HCT116 (cell line): ENCODE measurements at regions not wholly inside any gene's neighbourhood (a gene's known extent, or its start where the extent isn't known, plus 50 kb on each side); places are given as distances from the start of the nearest gene placed in this dataset.

Experiments
- ATAC-seq: fragments of 200-7000 bp; cut with Tn5 transposase; 2 replicates; pipeline ENCODE4 v1.9.1; 2020; ENCODE audit warnings: mild to moderate bottlenecking, moderate library complexity
- BruUV-seq: library from RNA; stranded (reverse); fragments of 400-500 nt; replicated peaks from 2 replicates; lab custom pipeline; 2021; lab: Mats Ljungman, UMichigan
- CTCF ChIA-PET: fragments of 300-600 bp; sonication (Branson Sonifier 250); formaldehyde crosslinking; loops from one replicate; lab custom pipeline; 2021; ENCODE audit warnings: antibody characterized with exemption; lab: Charles Lee
- POLR2A ChIA-PET: fragments of 300-600, 350-600 bp; sonication (Branson Sonifier 250); formaldehyde crosslinking; loops from one replicate; lab custom pipeline; 2021; ENCODE audit warnings: antibody characterized with exemption; lab: Charles Lee
- RAD21 ChIA-PET, 2 experiments: fragments of 300-600 bp; sonication (Branson Sonifier 250); formaldehyde crosslinking; loops; one replicate each; lab custom pipeline; 2023; ENCODE audit warnings: low total read pairs in 2 of 2; ENCODE audit not compliant: uncharacterized antibody in 2 of 2, unreplicated experiment in 2 of 2, low non-redundant PET in 1 of 2; lab: Charles Lee
- DNase-seq: peaks from one replicate; pipeline ENCODE4 v3.0.0-alpha.2; 2010; ENCODE audit warnings: low read depth, low spot score
- H2AFZ ChIP-seq: fragments of 200-600 bp; shearing (Covaris generic), sonication (generic); 2 replicates; pipeline ENCODE4 v1.6.1; 2017; ENCODE audit warnings: low read depth, mixed run types, mixed read lengths, antibody characterized with exemption, low read length; ENCODE audit not compliant: poor library complexity, severe bottlenecking
- H3K27ac ChIP-seq: 2 replicates; pipeline ENCODE4 v1.5.1; 2012; ENCODE audit warnings: low read depth, low read length
- H3K27me3 ChIP-seq: fragments of 200-600 bp; sonication (generic); 2 replicates; pipeline ENCODE4 v1.6.1; 2016; ENCODE audit warnings: mixed run types, low read length, mixed read lengths; ENCODE audit not compliant: insufficient read depth
- H3K36me3 ChIP-seq, 2 experiments: fragments of 200-500 bp in 1 of 2; fragments of 200-600 bp in 1 of 2; sonication (Bioruptor generic) in 1 of 2; sonication (generic) in 1 of 2; 2 replicates each; pipeline versions ENCODE4 v1.5.1 to v1.6.1; 2014 to 2016; ENCODE audit warnings: low read length in 2 of 2, inconsistent platforms in 1 of 2, mixed read lengths in 1 of 2, mixed run types in 1 of 2; ENCODE audit not compliant: insufficient read depth in 2 of 2, control insufficient read depth in 1 of 2
- H3K4me1 ChIP-seq, 2 experiments: fragments of 200-600 bp in 1 of 2; sonication (generic) in 1 of 2; 2 replicates each; pipeline versions ENCODE4 v1.5.1 to v1.6.1; 2012 to 2017; ENCODE audit warnings: low read length in 2 of 2, inconsistent platforms in 1 of 2, mild to moderate bottlenecking in 1 of 2, mixed read lengths in 1 of 2, mixed run types in 1 of 2, moderate library complexity in 1 of 2; ENCODE audit not compliant: insufficient read depth in 2 of 2, control insufficient read depth in 1 of 2
- H3K4me2 ChIP-seq: fragments of 200-600 bp; sonication (generic); 2 replicates; pipeline ENCODE4 v1.6.1; 2017; ENCODE audit warnings: mixed run types, low read length, mixed read lengths
- H3K4me3 ChIP-seq, 2 experiments: fragments of 200-600 bp in 1 of 2; sonication (generic) in 1 of 2; replicated peaks in 1 of 2; 2 replicates each; pipeline ENCODE4 v1.5.1; 2011 to 2016; ENCODE audit warnings: low read length in 2 of 2, control low read depth in 1 of 2, low read depth in 1 of 2, mild to moderate bottlenecking in 1 of 2, mixed read lengths in 1 of 2, mixed run types in 1 of 2
- H3K79me2 ChIP-seq: fragments of 200-600 bp; sonication (generic); 2 replicates; pipeline ENCODE4 v1.6.1; 2017; ENCODE audit warnings: mild to moderate bottlenecking, mixed run types, low read length, moderate library complexity, mixed read lengths; ENCODE audit not compliant: insufficient read depth
- H3K9ac ChIP-seq: fragments of 200-600 bp; sonication (generic); 2 replicates; pipeline ENCODE4 v1.6.1; 2016; ENCODE audit warnings: low read length, mixed read lengths
- H3K9me2 ChIP-seq: fragments of 200-600 bp; sonication (generic), shearing (Covaris generic); 2 replicates; pipeline ENCODE4 v1.6.1; 2017; ENCODE audit warnings: mixed run types, mild to moderate bottlenecking, moderate library complexity; ENCODE audit not compliant: insufficient read depth
- H3K9me3 ChIP-seq, 2 experiments: fragments of 200-500 bp in 1 of 2; fragments of 200-600 bp in 1 of 2; sonication (Bioruptor generic) in 1 of 2; sonication (generic) in 1 of 2; 2 replicates each; pipeline ENCODE4 v1.6.1; 2014 to 2017; ENCODE audit warnings: low read length in 2 of 2, mixed read lengths in 2 of 2, inconsistent platforms in 1 of 2, low read depth in 1 of 2, mild to moderate bottlenecking in 1 of 2, mixed run types in 1 of 2, moderate library complexity in 1 of 2; ENCODE audit not compliant: control insufficient read depth in 1 of 2, insufficient read depth in 1 of 2
- H4K20me1 ChIP-seq: fragments of 200-600 bp; sonication (generic), shearing (Covaris generic); 2 replicates; pipeline ENCODE4 v1.6.1; 2017; ENCODE audit warnings: mixed run types, mild to moderate bottlenecking, moderate library complexity; ENCODE audit not compliant: insufficient read depth
- CBX3 ChIP-seq: IDR thresholded peaks from 2 replicates; pipeline ENCODE4 v1.6.1; 2012; ENCODE audit warnings: low read depth
- ELF1 ChIP-seq: IDR thresholded peaks from 2 replicates; pipeline ENCODE4 v1.6.1; 2012; ENCODE audit warnings: low read depth, borderline replicate concordance
- EZH2phosphoT487 ChIP-seq: fragments of 200-600 bp; IDR thresholded peaks from 2 replicates; pipeline ENCODE4 v1.6.1; 2018; ENCODE audit warnings: antibody characterized with exemption, borderline replicate concordance
- FOSL1 ChIP-seq: IDR thresholded peaks from 2 replicates; pipeline ENCODE4 v1.6.1; 2012; ENCODE audit warnings: low read depth
- RAD21 ChIP-seq: IDR thresholded peaks from 2 replicates; pipeline ENCODE4 v1.6.1; 2012; ENCODE audit warnings: low read depth, mild to moderate bottlenecking
- SIN3A ChIP-seq: IDR thresholded peaks from 2 replicates; pipeline ENCODE4 v1.6.1; 2012; ENCODE audit warnings: low read depth
- SP1 ChIP-seq: IDR thresholded peaks from 2 replicates; pipeline ENCODE4 v1.6.1; 2012; ENCODE audit warnings: low read depth
- SRF ChIP-seq: IDR thresholded peaks from 2 replicates; pipeline ENCODE4 v1.6.1; 2012; ENCODE audit warnings: low read depth
- ZFX ChIP-seq: fragments of 450-650 bp; IDR thresholded peaks from 2 replicates; pipeline ENCODE4 v1.6.1; 2017
- ZNF274 ChIP-seq: fragments of 200-500 bp; sonication (Bioruptor generic); IDR thresholded peaks from 2 replicates; pipeline ENCODE4 v1.6.1; 2014; ENCODE audit warnings: mild to moderate bottlenecking, low read depth, low read length, inconsistent platforms
- intact Hi-C: fragments of 100-400 bp; cut with micrococcal nuclease; formaldehyde crosslinking; loops from 2 replicates; pipeline ENCODE4 v1.10.0; 2022
- TF ChIP-seq, protein P1 (sequence below): IDR thresholded peaks from 2 replicates; pipeline ENCODE4 v1.6.1; 2012

- POLR2A ChIA-PET: no interaction called here
- no peaks in the 10 kb centered on the region for H3K4me1 ChIP-seq
- RAD21 ChIA-PET: no interaction called here
- DNase-seq: no peak
- H2AFZ ChIP-seq: no peak overlapping the region
- H3K4me3 ChIP-seq: no peak overlapping the region
- BruUV-seq: no TSS peak
- H3K9ac ChIP-seq: no peak overlapping the region
- no peaks in the 10 kb centered on the region for H3K9me3 ChIP-seq
- H4K20me1 ChIP-seq: no peaks in the 10 kb centered on the region
- TF ChIP-seq SRF: no peak
- TF ChIP-seq SIN3A: no peak
- TF ChIP-seq ZNF274: no peak
- TF ChIP-seq, protein P1, sequence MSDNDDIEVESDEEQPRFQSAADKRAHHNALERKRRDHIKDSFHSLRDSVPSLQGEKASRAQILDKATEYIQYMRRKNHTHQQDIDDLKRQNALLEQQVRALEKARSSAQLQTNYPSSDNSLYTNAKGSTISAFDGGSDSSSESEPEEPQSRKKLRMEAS: no peak
- TF ChIP-seq RAD21: no peak
- TF ChIP-seq, all 23 proteins: peak for 0
- CTCF ChIA-PET: no interaction called here
- Histone ChIP-seq H3K79me2 (no peaks in the 10 kb centered on the region), H3K27me3 (no peaks in the 10 kb centered on the region), H3K36me3 (no peaks in the 10 kb centered on the region), H3K27ac (no peak overlapping the region), H3K4me2 (no peak overlapping the region), H3K9me2 (no peaks in the 10 kb centered on the region)
- intact Hi-C loops: no loop called here
- ATAC-seq: no peak
These were observed 295.1 kb upstream of the ATP2B1 start for GRCh38 chr12:90003688-90004087.

- H3K4me3 ChIP-seq: no peak overlapping the region
- H3K4me1 ChIP-seq: no peaks in the 10 kb centered on the region
- H3K27ac ChIP-seq: no peak overlapping the region
- no peak overlapping the region for H3K4me2 ChIP-seq
- no peaks in the 10 kb centered on the region for H3K9me3 ChIP-seq
- DNase-seq: no peak
- no peak for ATAC-seq
- H4K20me1 ChIP-seq: no peaks in the 10 kb centered on the region
- H3K79me2 ChIP-seq: no peaks in the 10 kb centered on the region
- POLR2A ChIA-PET: no interaction called here
- no TSS peak for BruUV-seq
- TF ChIP-seq SRF: no peak
- no peak for TF ChIP-seq CBX3
- TF ChIP-seq EZH2phosphoT487: no peak
- TF ChIP-seq ZFX: no peak
- TF ChIP-seq FOSL1: no peak
- TF ChIP-seq SP1: no peak
- no peak for TF ChIP-seq ELF1
- TF ChIP-seq SIN3A: no peak
- no peaks in the 10 kb centered on the region for H3K36me3 ChIP-seq
- H2AFZ ChIP-seq: no peak overlapping the region
- intact Hi-C loops: no loop called here
- H3K9ac ChIP-seq: no peak overlapping the region
- RAD21 ChIA-PET: no interaction called here
- H3K27me3 ChIP-seq: no peaks in the 10 kb centered on the region
- no peaks in the 10 kb centered on the region for H3K9me2 ChIP-seq
- CTCF ChIA-PET: no interaction called here
These were observed 292.1 kb upstream of the ATP2B1 start for GRCh38 chr12:90000721-90001120.
